ENCODE measurements at regions not wholly inside any gene's neighbourhood (a gene's known extent, or its start where the extent isn't known, plus 50 kb on each side); places are given as distances from the start of the nearest gene placed in this dataset.
"Not testable (repeated sequence)": the region's sequence is repeated elsewhere in the genome, so short reads cannot be mapped to it uniquely, and the experiment has no call there.

DNA sequence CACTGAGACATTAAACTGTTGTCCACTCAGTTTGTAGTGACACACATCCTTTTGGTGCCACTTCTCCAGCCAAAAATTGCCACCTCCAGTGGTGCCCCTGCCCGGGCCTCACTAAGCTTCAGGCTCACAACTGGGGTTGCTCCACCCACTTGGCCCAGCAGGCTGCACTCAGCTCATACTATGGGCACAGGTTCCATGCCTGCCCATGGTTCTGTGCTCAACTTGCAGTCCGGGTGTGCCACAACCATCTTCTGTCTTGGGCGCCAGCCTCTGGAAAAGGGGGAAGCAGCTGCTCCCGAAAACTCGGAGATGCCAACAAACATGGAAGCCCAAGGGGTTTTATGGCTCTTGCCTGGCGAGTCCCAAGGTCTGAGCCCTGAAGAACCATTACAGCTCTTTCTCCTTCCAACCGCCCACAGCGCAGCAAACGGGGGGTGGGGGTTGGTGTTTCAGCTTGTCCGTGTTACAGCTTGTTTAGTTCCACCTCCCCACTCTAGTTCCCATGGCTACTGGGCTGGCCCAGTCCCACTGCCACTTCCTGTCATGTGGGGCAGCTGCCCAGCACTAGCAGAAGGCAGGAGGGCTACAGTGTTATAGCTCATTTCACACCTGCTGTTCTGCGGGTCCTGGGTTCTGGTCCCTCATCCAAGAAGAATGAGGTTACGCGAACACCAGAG lies 998.3 kb downstream of the SLC16A7 start:
- no peaks in the 10 kb centered on the region for H3K4me1 ChIP-seq (ENCODE audit: control insufficient read depth in 2 of 2, insufficient read depth in 2 of 2, low read length in 2 of 2)
- ATAC-seq (no peak), DNase-seq (no peak)
- Mint-ChIP-seq H3K4me1 (no peaks in the 10 kb centered on the region), H3K27me3 (no peaks in the 10 kb centered on the region), H3K36me3 (peaks cover 0 to 9% (median 0%) of the 10 kb centered on the region in 5 donors), H3K4me3 (no peak overlapping the region), H3K27ac (no peak overlapping the region), H3K9me3 (peaks cover 0 to 31% (median 5%) of the 10 kb centered on the region in 11 donors)
- H3K9me3 ChIP-seq (ENCODE audit: control insufficient read depth in 2 of 3, low read length in 3 of 3): no peaks in the 10 kb centered on the region
- ChIA-PET POLR2A (no interaction called here), CTCF (no interaction called here)
- no peak overlapping the region for H3K27ac ChIP-seq (ENCODE audit: low read depth, low read length)
- H3K36me3 ChIP-seq (ENCODE audit: control insufficient read depth in 2 of 3, insufficient read depth in 3 of 3, low read length in 3 of 3): no peaks in the 10 kb centered on the region
- no peak overlapping the region for H3K4me3 ChIP-seq (ENCODE audit: low read length)
- intact Hi-C loops (cut with micrococcal nuclease): no loop called here
- no peaks in the 10 kb centered on the region for H3K27me3 ChIP-seq (ENCODE audit: control insufficient read depth in 2 of 2, insufficient read depth in 2 of 2, low read length in 2 of 2)

DNA sequence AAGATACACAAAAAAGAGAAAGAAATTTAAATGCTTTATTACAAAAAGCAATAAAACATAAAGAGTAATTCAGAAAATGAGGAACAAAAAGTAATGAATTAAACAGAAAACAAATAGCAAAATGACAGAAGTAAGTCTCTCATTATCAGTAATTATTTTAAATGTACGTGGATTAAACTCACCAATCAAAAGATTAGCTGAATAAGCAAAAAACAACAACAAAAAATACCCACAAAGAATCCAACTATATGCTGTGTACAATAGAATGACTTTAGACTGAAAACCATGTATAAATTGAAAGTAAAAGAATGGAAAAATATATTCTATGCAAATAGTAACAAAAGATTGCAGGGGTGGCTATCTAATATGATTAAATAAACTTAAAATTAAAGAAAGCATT lies 1006.8 kb downstream of the SLC16A7 start:
- DNase-seq (no peak), ATAC-seq (no peak)
- Mint-ChIP-seq H3K4me3 (no peak overlapping the region), H3K9me3 (peaks cover 4 to 25% (median 13%) of the 10 kb centered on the region in 11 donors), H3K27ac (no peak overlapping the region), H3K36me3 (peaks cover 0 to 4% (median 0%) of the 10 kb centered on the region in 5 donors), H3K4me1 (no peaks in the 10 kb centered on the region), H3K27me3 (no peaks in the 10 kb centered on the region)
- H3K27me3 ChIP-seq (ENCODE audit: control insufficient read depth in 2 of 2, insufficient read depth in 2 of 2, low read length in 2 of 2): no peaks in the 10 kb centered on the region
- no peak overlapping the region for H3K4me3 ChIP-seq (ENCODE audit: low read length)
- H3K9me3 ChIP-seq (ENCODE audit: control insufficient read depth in 2 of 3, low read length in 3 of 3): no peaks in the 10 kb centered on the region
- no peaks in the 10 kb centered on the region for H3K4me1 ChIP-seq (ENCODE audit: control insufficient read depth in 2 of 2, insufficient read depth in 2 of 2, low read length in 2 of 2)
- H3K27ac ChIP-seq (ENCODE audit: low read depth, low read length): no peak overlapping the region
- no peaks in the 10 kb centered on the region for H3K36me3 ChIP-seq (ENCODE audit: control insufficient read depth in 2 of 3, insufficient read depth in 3 of 3, low read length in 3 of 3)
- ChIA-PET POLR2A (interaction anchor here (0.7 kb wide), 1 partner anchor 1214 kb away, joined by 3 read pairs; no protein-coding TSS in a partner anchor), CTCF (no interaction called here)
- intact Hi-C loops (cut with micrococcal nuclease): no loop called here

- POLR2A ChIA-PET; H3K4me1 Mint-ChIP-seq; H3K4me3 Mint-ChIP-seq; DNase-seq; H3K9me3 ChIP-seq (ENCODE audit: control insufficient read depth in 2 of 3, low read length in 3 of 3); ATAC-seq; H3K27me3 Mint-ChIP-seq; intact Hi-C loops (cut with micrococcal nuclease); H3K36me3 ChIP-seq (ENCODE audit: control insufficient read depth in 2 of 3, insufficient read depth in 3 of 3, low read length in 3 of 3); H3K4me1 ChIP-seq (ENCODE audit: control insufficient read depth in 2 of 2, insufficient read depth in 2 of 2, low read length in 2 of 2); H3K27ac ChIP-seq (ENCODE audit: low read depth, low read length); H3K36me3 Mint-ChIP-seq; H3K27me3 ChIP-seq (ENCODE audit: control insufficient read depth in 2 of 2, insufficient read depth in 2 of 2, low read length in 2 of 2); H3K4me3 ChIP-seq (ENCODE audit: low read length); H3K27ac Mint-ChIP-seq; CTCF ChIA-PET: not testable (repeated sequence)
- H3K9me3 Mint-ChIP-seq: peaks cover 4 to 25% (median 13%) of the 10 kb centered on the region in 11 donors
Measured at GRCh38 chr12:60603475-60603874, 1007.6 kb downstream of the SLC16A7 start.

DNA sequence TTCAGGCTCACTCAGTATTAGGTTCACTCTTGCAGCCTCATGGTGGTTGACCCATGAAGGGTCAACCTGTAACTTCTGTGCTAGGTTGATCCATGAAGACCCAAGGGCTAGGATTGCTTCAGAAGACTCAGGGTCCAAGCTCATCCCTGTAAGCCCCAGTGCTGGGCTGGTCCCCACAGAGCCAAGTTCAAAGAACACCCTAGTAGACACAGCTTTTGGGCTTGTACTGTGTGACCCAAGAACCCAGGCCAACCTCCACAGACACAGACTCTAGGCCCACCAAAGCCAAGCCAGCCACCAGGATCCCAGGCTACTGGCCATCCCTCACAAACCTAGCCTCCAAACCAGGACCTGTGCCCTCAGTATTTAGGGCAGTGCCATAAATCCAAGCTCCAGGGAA lies 1020.6 kb downstream of the SLC16A7 start:
- intact Hi-C loops (cut with micrococcal nuclease): no loop called here
- Histone ChIP-seq H3K4me3 (ENCODE audit: low read length) (no peak overlapping the region), H3K36me3 (ENCODE audit: control insufficient read depth in 2 of 3, insufficient read depth in 3 of 3, low read length in 3 of 3) (no peaks in the 10 kb centered on the region), H3K27me3 (ENCODE audit: control insufficient read depth in 2 of 2, insufficient read depth in 2 of 2, low read length in 2 of 2) (no peaks in the 10 kb centered on the region), H3K4me1 (ENCODE audit: control insufficient read depth in 2 of 2, insufficient read depth in 2 of 2, low read length in 2 of 2) (no peaks in the 10 kb centered on the region), H3K9me3 (ENCODE audit: control insufficient read depth in 2 of 3, low read length in 3 of 3) (peaks cover 0 to 13% (median 0%) of the 10 kb centered on the region in 3 experiments), H3K27ac (ENCODE audit: low read depth, low read length) (no peak overlapping the region)
- Mint-ChIP-seq H3K36me3 (peaks cover 0 to 4% (median 0%) of the 10 kb centered on the region in 5 donors), H3K4me3 (no peak overlapping the region), H3K27ac (no peak overlapping the region), H3K4me1 (no peaks in the 10 kb centered on the region), H3K9me3 (peaks cover 0 to 26% (median 7%) of the 10 kb centered on the region in 11 donors), H3K27me3 (no peaks in the 10 kb centered on the region)
- ChIA-PET POLR2A (no interaction called here), CTCF (no interaction called here)
- ATAC-seq (no peak), DNase-seq (no peak)

GRCh38 chr12:60630796-60631195 lies 1035.0 kb downstream of the SLC16A7 start:
- ATAC-seq (no peak), DNase-seq (no peak)
- ChIA-PET POLR2A (no interaction called here), CTCF (no interaction called here)
- no peaks in the 10 kb centered on the region for H3K36me3 ChIP-seq (ENCODE audit: control insufficient read depth in 2 of 3, insufficient read depth in 3 of 3, low read length in 3 of 3)
- intact Hi-C loops (cut with micrococcal nuclease): no loop called here
- no peaks in the 10 kb centered on the region for H3K27me3 ChIP-seq (ENCODE audit: control insufficient read depth in 2 of 2, insufficient read depth in 2 of 2, low read length in 2 of 2)
- Mint-ChIP-seq H3K9me3 (peaks cover 0 to 3% (median 0%) of the 10 kb centered on the region in 11 donors), H3K27ac (no peak overlapping the region), H3K4me1 (no peaks in the 10 kb centered on the region), H3K36me3 (no peaks in the 10 kb centered on the region), H3K4me3 (no peak overlapping the region), H3K27me3 (no peaks in the 10 kb centered on the region)
- H3K4me1 ChIP-seq (ENCODE audit: control insufficient read depth in 2 of 2, insufficient read depth in 2 of 2, low read length in 2 of 2): no peaks in the 10 kb centered on the region
- H3K27ac ChIP-seq (ENCODE audit: low read depth, low read length): no peak overlapping the region
- no peak overlapping the region for H3K4me3 ChIP-seq (ENCODE audit: low read length)
- H3K9me3 ChIP-seq (ENCODE audit: control insufficient read depth in 2 of 3, low read length in 3 of 3): no peaks in the 10 kb centered on the region

- H3K27ac Mint-ChIP-seq: no peak overlapping the region
- intact Hi-C loops (cut with micrococcal nuclease): no loop called here
Measured at GRCh38 chr12:60644076-60644475, 1048.2 kb downstream of the SLC16A7 start.

GRCh38 chr12:60666895-60667294 lies 1071.1 kb downstream of the SLC16A7 start:
- CTCF ChIA-PET: interaction anchor here (0.6 kb wide), 1 partner anchor 768 kb away, joined by 3 read pairs; no protein-coding TSS in a partner anchor
- no peak overlapping the region for H3K27ac ChIP-seq (ENCODE audit: low read depth, low read length)
- peaks cover 0 to 28% (median 2%) of the 10 kb centered on the region in 11 donors for H3K9me3 Mint-ChIP-seq
- no peaks in the 10 kb centered on the region for H3K9me3 ChIP-seq (ENCODE audit: control insufficient read depth in 2 of 3, low read length in 3 of 3)
- H3K27ac Mint-ChIP-seq: no peak overlapping the region
- ATAC-seq: no peak
- no peaks in the 10 kb centered on the region for H3K4me1 Mint-ChIP-seq
- no peaks in the 10 kb centered on the region for H3K4me1 ChIP-seq (ENCODE audit: control insufficient read depth in 2 of 2, insufficient read depth in 2 of 2, low read length in 2 of 2)
- H3K36me3 Mint-ChIP-seq: no peaks in the 10 kb centered on the region
- intact Hi-C loops (cut with micrococcal nuclease): no loop called here
- no peak overlapping the region for H3K4me3 Mint-ChIP-seq
- H3K4me3 ChIP-seq (ENCODE audit: low read length): no peak overlapping the region
- no peaks in the 10 kb centered on the region for H3K27me3 ChIP-seq (ENCODE audit: control insufficient read depth in 2 of 2, insufficient read depth in 2 of 2, low read length in 2 of 2)
- no peaks in the 10 kb centered on the region for H3K36me3 ChIP-seq (ENCODE audit: control insufficient read depth in 2 of 3, insufficient read depth in 3 of 3, low read length in 3 of 3)
- no peak for DNase-seq
- H3K27me3 Mint-ChIP-seq: no peaks in the 10 kb centered on the region
- POLR2A ChIA-PET: interaction anchor here (0.7 kb wide), 1 partner anchor 11 kb away, joined by 3 read pairs; no protein-coding TSS in a partner anchor

More at GRCh38 chr12:60644076-60644475, 1048.2 kb downstream of the SLC16A7 start:
- no peaks in the 10 kb centered on the region for H3K27me3 ChIP-seq (ENCODE audit: control insufficient read depth in 2 of 2, insufficient read depth in 2 of 2, low read length in 2 of 2)
- Mint-ChIP-seq H3K9me3 (peaks cover 2 to 26% (median 8%) of the 10 kb centered on the region in 11 donors), H3K27me3 (no peaks in the 10 kb centered on the region), H3K4me3 (no peak overlapping the region), H3K36me3 (no peaks in the 10 kb centered on the region), H3K4me1 (no peaks in the 10 kb centered on the region)
- no peak overlapping the region for H3K4me3 ChIP-seq (ENCODE audit: low read length)
- ChIA-PET POLR2A (no interaction called here), CTCF (no interaction called here)
- ATAC-seq: no peak
- no peaks in the 10 kb centered on the region for H3K36me3 ChIP-seq (ENCODE audit: control insufficient read depth in 2 of 3, insufficient read depth in 3 of 3, low read length in 3 of 3)
- no peak overlapping the region for H3K27ac ChIP-seq (ENCODE audit: low read depth, low read length)
- no peaks in the 10 kb centered on the region for H3K4me1 ChIP-seq (ENCODE audit: control insufficient read depth in 2 of 2, insufficient read depth in 2 of 2, low read length in 2 of 2)
- peaks cover 0 to 13% (median 4%) of the 10 kb centered on the region in 3 experiments for H3K9me3 ChIP-seq (ENCODE audit: control insufficient read depth in 2 of 3, low read length in 3 of 3)
- DNase-seq: no peak

Data from naive thymus-derived CD4-positive, alpha-beta T cell (primary cell).